Tibial nerve (tissue), 3 donors: ENCODE measurements at regions not wholly inside any gene's neighbourhood (a gene's known extent, or its start where the extent isn't known, plus 50 kb on each side); places are given as distances from the start of the nearest gene placed in this dataset.

Experiments
- POLR2A ChIP-seq, 2 donors: fragments of 450-650 bp; IDR thresholded peaks; one replicate each; pipeline ENCODE4 v1.6.1; 2017; ENCODE audit warnings: antibody characterized with exemption in 2 of 2, mild to moderate bottlenecking in 2 of 2, moderate library complexity in 2 of 2
- TF ChIP-seq, protein P1 (sequence below), 5 experiments: fragments of 200-600 bp in 3 of 5; fragments of 450-650 bp in 2 of 5; sonication (generic) in 3 of 5; IDR thresholded peaks; one replicate each; pipeline ENCODE4 v1.5.1; 2016 to 2019; ENCODE audit warnings: antibody characterized with exemption in 5 of 5, mild to moderate bottlenecking in 3 of 5, moderate library complexity in 2 of 5

DNA sequence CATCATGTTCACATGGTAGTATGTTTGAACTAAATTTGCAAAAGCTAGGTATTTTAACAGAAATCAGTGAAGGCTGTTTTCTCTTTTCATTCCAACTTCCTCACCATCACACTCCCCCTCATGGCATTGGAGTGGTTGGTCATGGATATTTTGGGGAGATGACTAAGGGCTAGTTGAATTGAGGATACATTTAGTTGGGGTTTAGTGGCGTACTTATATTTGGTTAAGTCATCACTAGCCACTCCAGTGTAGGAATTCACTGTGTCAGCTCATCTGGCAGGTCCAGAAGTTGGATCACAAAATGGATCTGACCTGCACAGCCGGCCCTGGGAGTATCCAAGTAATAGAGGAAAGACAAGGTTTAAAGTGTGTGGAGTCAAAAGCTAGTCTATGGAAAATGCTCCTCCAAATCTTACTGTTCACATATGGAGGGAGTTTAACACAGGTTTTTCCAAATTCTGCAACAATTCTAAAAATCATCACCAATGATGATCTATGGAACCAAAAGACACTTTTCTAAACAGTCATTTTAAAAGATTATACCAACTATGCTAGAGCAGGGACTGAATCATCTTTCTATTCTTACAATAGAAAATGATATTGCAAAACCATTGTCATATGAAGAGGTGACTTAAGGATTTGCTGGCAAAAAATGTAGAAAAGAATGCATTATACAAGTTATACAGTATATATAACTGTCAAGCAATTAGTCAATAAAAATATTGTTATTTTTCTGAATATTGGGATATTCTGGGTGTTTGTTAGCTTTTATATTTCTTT, 247.8 kb upstream of the PEX5L start:
- TF ChIP-seq, protein P1, sequence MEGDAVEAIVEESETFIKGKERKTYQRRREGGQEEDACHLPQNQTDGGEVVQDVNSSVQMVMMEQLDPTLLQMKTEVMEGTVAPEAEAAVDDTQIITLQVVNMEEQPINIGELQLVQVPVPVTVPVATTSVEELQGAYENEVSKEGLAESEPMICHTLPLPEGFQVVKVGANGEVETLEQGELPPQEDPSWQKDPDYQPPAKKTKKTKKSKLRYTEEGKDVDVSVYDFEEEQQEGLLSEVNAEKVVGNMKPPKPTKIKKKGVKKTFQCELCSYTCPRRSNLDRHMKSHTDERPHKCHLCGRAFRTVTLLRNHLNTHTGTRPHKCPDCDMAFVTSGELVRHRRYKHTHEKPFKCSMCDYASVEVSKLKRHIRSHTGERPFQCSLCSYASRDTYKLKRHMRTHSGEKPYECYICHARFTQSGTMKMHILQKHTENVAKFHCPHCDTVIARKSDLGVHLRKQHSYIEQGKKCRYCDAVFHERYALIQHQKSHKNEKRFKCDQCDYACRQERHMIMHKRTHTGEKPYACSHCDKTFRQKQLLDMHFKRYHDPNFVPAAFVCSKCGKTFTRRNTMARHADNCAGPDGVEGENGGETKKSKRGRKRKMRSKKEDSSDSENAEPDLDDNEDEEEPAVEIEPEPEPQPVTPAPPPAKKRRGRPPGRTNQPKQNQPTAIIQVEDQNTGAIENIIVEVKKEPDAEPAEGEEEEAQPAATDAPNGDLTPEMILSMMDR (IDR thresholded peaks at IDR 0.05) = no peak
- TF ChIP-seq POLR2A (IDR thresholded peaks at IDR 0.05) = no peak
